ELR (cell line): ENCODE measurements at regions not wholly inside any gene's neighbourhood (a gene's known extent, or its start where the extent isn't known, plus 50 kb on each side); places are given as distances from the start of the nearest gene placed in this dataset.
"Not testable (repeated sequence)": the region's sequence is repeated elsewhere in the genome, so short reads cannot be mapped to it uniquely, and the experiment has no call there.

Experiments used
- DNase-seq: peaks from one replicate; pipeline ENCODE4 v3.0.0-alpha.2; 2015; ENCODE audit warnings: low read depth

- no peak for DNase-seq
Measured at GRCh38 chr2:184993746-184994145, 395.4 kb downstream of the ZNF804A start.

- no peak for DNase-seq
Measured at GRCh38 chr2:185006481-185006880, 408.2 kb downstream of the ZNF804A start.

GRCh38 chr2:185012643-185013042 is 414.3 kb downstream of the ZNF804A start:
- DNase-seq = peak; percentile 9

GRCh38 chr2:185014076-185014475 is 415.7 kb downstream of the ZNF804A start:
- DNase-seq = no peak

- DNase-seq = not testable (repeated sequence)
Measured at GRCh38 chr2:185025891-185026290, 427.6 kb downstream of the ZNF804A start.

GRCh38 chr2:185035906-185036305 is 437.6 kb downstream of the ZNF804A start:
- no peak for DNase-seq

- no peak for DNase-seq
Measured at GRCh38 chr2:185044323-185044874, 446.1 kb downstream of the ZNF804A start.

GRCh38 chr2:185050804-185051203 is 452.5 kb downstream of the ZNF804A start:
- DNase-seq = no peak

- no peak for DNase-seq
Measured at GRCh38 chr2:185063761-185064160, 465.4 kb downstream of the ZNF804A start.

- no peak for DNase-seq
Measured at GRCh38 chr2:185066128-185066527, 467.8 kb downstream of the ZNF804A start.

GRCh38 chr2:185069107-185069506 is 470.8 kb downstream of the ZNF804A start:
- no peak for DNase-seq

GRCh38 chr2:185074156-185074555 is 475.8 kb downstream of the ZNF804A start:
- no peak for DNase-seq

- no peak for DNase-seq
Measured at GRCh38 chr2:185082749-185083148, 484.4 kb downstream of the ZNF804A start.

- DNase-seq = no peak
Measured at GRCh38 chr2:185108588-185108987, 510.3 kb downstream of the ZNF804A start.

- DNase-seq = peak; percentile 85
Measured at GRCh38 chr2:185127412-185127811, 529.1 kb downstream of the ZNF804A start.

- no peak for DNase-seq
Measured at GRCh38 chr2:185128346-185128745, 530.0 kb downstream of the ZNF804A start.

- no peak for DNase-seq
Measured at GRCh38 chr2:185128996-185129395, 530.7 kb downstream of the ZNF804A start.

GRCh38 chr2:185130685-185131084 is 532.4 kb downstream of the ZNF804A start:
- DNase-seq = peak; percentile 25

GRCh38 chr2:185132501-185133041 is 534.2 kb downstream of the ZNF804A start:
- DNase-seq = no peak

GRCh38 chr2:185137700-185138099 is 539.4 kb downstream of the ZNF804A start:
- no peak for DNase-seq

GRCh38 chr2:185142677-185143076 is 544.3 kb downstream of the ZNF804A start:
- no peak for DNase-seq

- DNase-seq = no peak
Measured at GRCh38 chr2:185144159-185144919, 546.0 kb downstream of the ZNF804A start.

- no peak for DNase-seq
Measured at GRCh38 chr2:185145316-185146121, 547.2 kb downstream of the ZNF804A start.
